ENCODE measurements at regions not wholly inside any gene's neighbourhood (a gene's known extent, or its start where the extent isn't known, plus 50 kb on each side); places are given as distances from the start of the nearest gene placed in this dataset.
"Not testable (repeated sequence)": the region's sequence is repeated elsewhere in the genome, so short reads cannot be mapped to it uniquely, and the experiment has no call there.

GRCh38 chr15:23924686-23925085 lies 237.6 kb upstream of the NDN start:
- no peak for DNase-seq (ENCODE audit: low spot score)

GRCh38 chr15:23954931-23955330 lies 267.8 kb upstream of the NDN start:
- DNase-seq (ENCODE audit: low spot score) = no peak

- DNase-seq (ENCODE audit: low spot score) = no peak
These were observed 296.6 kb upstream of the NDN start for GRCh38 chr15:23983500-23984259.

GRCh38 chr15:23994273-23994672 lies 307.2 kb upstream of the NDN start:
- no peak for DNase-seq (ENCODE audit: low spot score)

GRCh38 chr15:23998056-23998455 lies 311.0 kb upstream of the NDN start:
- no peak for DNase-seq (ENCODE audit: low spot score)

GRCh38 chr15:24008476-24008875 lies 321.4 kb upstream of the NDN start:
- no peak for DNase-seq (ENCODE audit: low spot score)

- no peak for DNase-seq (ENCODE audit: low spot score)
These were observed 330.4 kb upstream of the NDN start for GRCh38 chr15:24017470-24017869.

GRCh38 chr15:24039683-24040082 lies 352.6 kb upstream of the NDN start:
- DNase-seq (ENCODE audit: low spot score) = no peak

GRCh38 chr15:24054547-24055245 lies 367.6 kb upstream of the NDN start:
- no peak for DNase-seq (ENCODE audit: low spot score)

- DNase-seq (ENCODE audit: low spot score) = no peak
These were observed 380.8 kb upstream of the NDN start for GRCh38 chr15:24067733-24068501.

- no peak for DNase-seq (ENCODE audit: low spot score)
These were observed 388.4 kb upstream of the NDN start for GRCh38 chr15:24075420-24076089.

GRCh38 chr15:24076090-24076784 lies 389.1 kb upstream of the NDN start:
- DNase-seq (ENCODE audit: low spot score) = no peak

- DNase-seq (ENCODE audit: low spot score) = no peak
These were observed 391.4 kb upstream of the NDN start for GRCh38 chr15:24078310-24079029.

- not testable (repeated sequence) for DNase-seq (ENCODE audit: low spot score)
These were observed 401.8 kb upstream of the NDN start for GRCh38 chr15:24088941-24089340.

GRCh38 chr15:24101503-24101902 lies 414.4 kb upstream of the NDN start:
- DNase-seq (ENCODE audit: low spot score) = not testable (repeated sequence)

GRCh38 chr15:24107524-24107923 lies 420.4 kb upstream of the NDN start:
- not testable (repeated sequence) for DNase-seq (ENCODE audit: low spot score)

- DNase-seq (ENCODE audit: low spot score) = not testable (repeated sequence)
These were observed 420.8 kb upstream of the NDN start for GRCh38 chr15:24107948-24108347.

- DNase-seq (ENCODE audit: low spot score) = not testable (repeated sequence)
These were observed 421.2 kb upstream of the NDN start for GRCh38 chr15:24108349-24108748.

GRCh38 chr15:24139622-24140021 lies 452.5 kb upstream of the NDN start:
- DNase-seq (ENCODE audit: low spot score) = not testable (repeated sequence)

- not testable (repeated sequence) for DNase-seq (ENCODE audit: low spot score)
These were observed 458.0 kb upstream of the NDN start for GRCh38 chr15:24145070-24145469.

- DNase-seq (ENCODE audit: low spot score) = no peak
These were observed 459.1 kb upstream of the NDN start for GRCh38 chr15:24146251-24146650.
